ENCODE measurements at regions not wholly inside any gene's neighbourhood (a gene's known extent, or its start where the extent isn't known, plus 50 kb on each side); places are given as distances from the start of the nearest gene placed in this dataset.

GRCh38 chr14:51335531-51335930, 95.5 kb downstream of the TMX1 start:
- in situ Hi-C loops (cut with HindIII; ENCODE audit: extremely low pct_ligation_motif_present, low pct_unique_long_range_greater_than_20kb) (no loop called here), intact Hi-C loops (cut with micrococcal nuclease; ENCODE audit: unreplicated experiment) (no loop called here)
- Histone ChIP-seq H4K20me1 (ENCODE audit: insufficient read depth, low read length) (no peaks in the 10 kb centered on the region), H3K36me3 (replicated peaks in 1 of 2; ENCODE audit: control insufficient read depth in 1 of 2, insufficient read depth in 2 of 2, low read length in 2 of 2) (no peaks in the 10 kb centered on the region), H3K4me3 (replicated peaks in 1 of 3; ENCODE audit: insufficient read depth in 1 of 3, low read depth in 2 of 3, low read length in 3 of 3) (no peak overlapping the region), H3K4me2 (ENCODE audit: low read depth, low read length) (no peak overlapping the region), H3K27ac (ENCODE audit: extremely low read length, insufficient read depth, low read length) (no peak overlapping the region), H3K9ac (ENCODE audit: insufficient read depth, low read depth, low read length) (no peak overlapping the region), H2AFZ (ENCODE audit: low read length) (no peak overlapping the region), H3K79me2 (ENCODE audit: insufficient read depth, low read length) (no peaks in the 10 kb centered on the region), H3K9me3 (ENCODE audit: low read length) (no peaks in the 10 kb centered on the region), H3K4me1 (ENCODE audit: insufficient read depth, low read length) (no peaks in the 10 kb centered on the region), H3K27me3 (ENCODE audit: control insufficient read depth in 1 of 2, insufficient read depth in 2 of 2, low read length in 2 of 2) (no peaks in the 10 kb centered on the region)
- TF ChIP-seq RARG (CRISPR knock-in tag; IDR thresholded peaks at IDR 0.05; ENCODE audit: low read depth), result no peak
- TF ChIP-seq, protein P1, sequence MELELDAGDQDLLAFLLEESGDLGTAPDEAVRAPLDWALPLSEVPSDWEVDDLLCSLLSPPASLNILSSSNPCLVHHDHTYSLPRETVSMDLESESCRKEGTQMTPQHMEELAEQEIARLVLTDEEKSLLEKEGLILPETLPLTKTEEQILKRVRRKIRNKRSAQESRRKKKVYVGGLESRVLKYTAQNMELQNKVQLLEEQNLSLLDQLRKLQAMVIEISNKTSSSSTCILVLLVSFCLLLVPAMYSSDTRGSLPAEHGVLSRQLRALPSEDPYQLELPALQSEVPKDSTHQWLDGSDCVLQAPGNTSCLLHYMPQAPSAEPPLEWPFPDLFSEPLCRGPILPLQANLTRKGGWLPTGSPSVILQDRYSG (CRISPR knock-in tag; IDR thresholded peaks at IDR 0.05), result no peak
- TF ChIP-seq ZFP37 (CRISPR knock-in tag; IDR thresholded peaks at IDR 0.05; ENCODE audit: borderline replicate concordance), result no peak
- TF ChIP-seq PAWR (CRISPR knock-in tag; IDR thresholded peaks at IDR 0.05; ENCODE audit: borderline replicate concordance), result no peak
- TF ChIP-seq KMT2B (CRISPR knock-in tag; IDR thresholded peaks at IDR 0.05), result no peak
- TF ChIP-seq ARNTL (CRISPR knock-in tag; IDR thresholded peaks at IDR 0.05), result no peak
- TF ChIP-seq ZNF747 (CRISPR knock-in tag; IDR thresholded peaks at IDR 0.05; ENCODE audit: borderline replicate concordance), result no peak
- no peak for TF ChIP-seq ZFP36L1 (CRISPR knock-in tag; IDR thresholded peaks at IDR 0.05)
- no peak for TF ChIP-seq TBP (CRISPR knock-in tag; IDR thresholded peaks at IDR 0.05)
- TF ChIP-seq ZNF12 (CRISPR knock-in tag; IDR thresholded peaks at IDR 0.05), result no peak
- TF ChIP-seq NCOA1 (CRISPR knock-in tag; IDR thresholded peaks at IDR 0.05), result no peak
- TF ChIP-seq ZNF609 (CRISPR knock-in tag; IDR thresholded peaks at IDR 0.05; ENCODE audit: borderline replicate concordance), result no peak
- no peak for TF ChIP-seq IRX3 (CRISPR knock-in tag; IDR thresholded peaks at IDR 0.05; ENCODE audit: borderline replicate concordance, low read depth)
- TF ChIP-seq ZNF776 (CRISPR knock-in tag; IDR thresholded peaks at IDR 0.05), result no peak
- TF ChIP-seq RFX5 (IDR thresholded peaks at IDR 0.05; ENCODE audit: low read depth, low read length), result no peak
- TF ChIP-seq GTF2F1 (IDR thresholded peaks at IDR 0.05; ENCODE audit: low read length), result no peak
- ATAC-seq (no peak), DNase-seq (ENCODE audit: low spot score) (no peak), FAIRE-seq (no peak)
- WGBS (ENCODE audit: low lambda C conversion rate), result 17% methylated on average over 2 of the region's 2 CpGs
- no TSS peak for BruUV-seq (replicated peaks)
- POLR2A ChIA-PET, result no interaction called here
- CTCF ChIA-PET (ENCODE audit: low intra/inter-chr PET ratio, low total read pairs), result no interaction called here

Data from HepG2 (cell line).